Urinary bladder (tissue), 3 donors: ENCODE measurements at regions not wholly inside any gene's neighbourhood (a gene's known extent, or its start where the extent isn't known, plus 50 kb on each side); places are given as distances from the start of the nearest gene placed in this dataset.

Experiments used
- DNase-seq: peaks from one replicate; pipeline ENCODE4 v3.0.0-alpha.2; 2015; ENCODE audit errors: extremely low spot score
- H3K27ac ChIP-seq: one replicate; pipeline ENCODE4 v1.5.1; 2013; ENCODE audit warnings: low read depth, mild to moderate bottlenecking, moderate library complexity
- H3K36me3 ChIP-seq: one replicate; pipeline ENCODE4 v1.6.1; 2013; ENCODE audit warnings: mild to moderate bottlenecking, moderate library complexity; ENCODE audit not compliant: insufficient read depth
- H3K4me1 ChIP-seq: one replicate; pipeline ENCODE4 v1.6.1; 2013; ENCODE audit warnings: mild to moderate bottlenecking, moderate library complexity; ENCODE audit not compliant: insufficient read depth
- H3K4me3 ChIP-seq: one replicate; pipeline ENCODE4 v1.5.1; 2013; ENCODE audit warnings: low read depth, low read length
- WGBS: extraction: QIAGEN DNeasy Blood & Tissue Kit; methylation state at CpG from one replicate; pipeline ENCODE4 v1.1.7; 2013; 5-methylcytosine and 5-hydroxymethylcytosine counted together
- donor health status: healthy with polysubstance abuse.
- donor health status: healthy.

GRCh38 chr17:45689451-45689850 is 94.7 kb upstream of the CRHR1 start:
- no peaks in the 10 kb centered on the region for H3K36me3 ChIP-seq
- H3K27ac ChIP-seq = no peak overlapping the region
- no peak for DNase-seq
- WGBS = 84% methylated on average over 6 of the region's 6 CpGs
- no peak overlapping the region for H3K4me3 ChIP-seq
- no peaks in the 10 kb centered on the region for H3K4me1 ChIP-seq

- H3K27ac ChIP-seq = no peak overlapping the region
- no peak overlapping the region for H3K4me3 ChIP-seq
- no peak for DNase-seq
- H3K4me1 ChIP-seq = no peaks in the 10 kb centered on the region
- H3K36me3 ChIP-seq = no peaks in the 10 kb centered on the region
- 61% methylated on average over 13 of the region's 13 CpGs for WGBS
Measured at GRCh38 chr17:45690625-45691275, 93.4 kb upstream of the CRHR1 start.

GRCh38 chr17:45692661-45693060 is 91.5 kb upstream of the CRHR1 start:
- H3K4me3 ChIP-seq = no peak overlapping the region
- H3K4me1 ChIP-seq = no peaks in the 10 kb centered on the region
- DNase-seq = no peak
- H3K27ac ChIP-seq = no peak overlapping the region
- H3K36me3 ChIP-seq = no peaks in the 10 kb centered on the region
- WGBS = 59% methylated on average over 4 of the region's 4 CpGs

- no peak for DNase-seq
- no peak overlapping the region for H3K4me3 ChIP-seq
- no peaks in the 10 kb centered on the region for H3K4me1 ChIP-seq
- no peaks in the 10 kb centered on the region for H3K36me3 ChIP-seq
- H3K27ac ChIP-seq = no peak overlapping the region
Measured at GRCh38 chr17:45693792-45694191, 90.3 kb upstream of the CRHR1 start.

- no peaks in the 10 kb centered on the region for H3K36me3 ChIP-seq
- no peak overlapping the region for H3K4me3 ChIP-seq
- H3K27ac ChIP-seq = no peak overlapping the region
- no peak for DNase-seq
- H3K4me1 ChIP-seq = no peaks in the 10 kb centered on the region
Measured at GRCh38 chr17:45696442-45696841, 87.7 kb upstream of the CRHR1 start.

GRCh38 chr17:45697076-45697475 is 87.0 kb upstream of the CRHR1 start:
- no peaks in the 10 kb centered on the region for H3K4me1 ChIP-seq
- H3K4me3 ChIP-seq = no peak overlapping the region
- no peak for DNase-seq
- no peak overlapping the region for H3K27ac ChIP-seq
- 6% methylated on average over 1 of the region's 1 CpG for WGBS
- no peaks in the 10 kb centered on the region for H3K36me3 ChIP-seq

- WGBS = 52% methylated on average over 7 of the region's 7 CpGs
Measured at GRCh38 chr17:45700171-45701090, 83.7 kb upstream of the CRHR1 start.

GRCh38 chr17:45702666-45703266 is 81.4 kb upstream of the CRHR1 start:
- Histone ChIP-seq H3K4me1 (no peaks in the 10 kb centered on the region), H3K27ac (no peak overlapping the region), H3K36me3 (no peaks in the 10 kb centered on the region), H3K4me3 (no peak overlapping the region)
- DNase-seq = no peak
- WGBS = 24% methylated on average over 1 of the region's 1 CpG

More at GRCh38 chr17:45700171-45701090, 83.7 kb upstream of the CRHR1 start:
- no peaks in the 10 kb centered on the region for H3K4me1 ChIP-seq
- no peak overlapping the region for H3K4me3 ChIP-seq
- no peaks in the 10 kb centered on the region for H3K36me3 ChIP-seq
- DNase-seq = no peak
- no peak overlapping the region for H3K27ac ChIP-seq

GRCh38 chr17:45703348-45703747 is 80.8 kb upstream of the CRHR1 start:
- no peak overlapping the region for H3K4me3 ChIP-seq
- H3K27ac ChIP-seq = no peak overlapping the region
- no peaks in the 10 kb centered on the region for H3K36me3 ChIP-seq
- WGBS = 47% methylated on average over 5 of the region's 5 CpGs
- no peak for DNase-seq
- no peaks in the 10 kb centered on the region for H3K4me1 ChIP-seq

GRCh38 chr17:45703806-45704205 is 80.3 kb upstream of the CRHR1 start:
- no peak for DNase-seq
- Histone ChIP-seq H3K4me1 (no peaks in the 10 kb centered on the region), H3K36me3 (no peaks in the 10 kb centered on the region), H3K27ac (no peak overlapping the region), H3K4me3 (no peak overlapping the region)
- WGBS = 89% methylated on average over 1 of the region's 1 CpG

GRCh38 chr17:45704251-45704650 is 79.9 kb upstream of the CRHR1 start:
- H3K4me1 ChIP-seq = no peaks in the 10 kb centered on the region
- DNase-seq = no peak
- no peaks in the 10 kb centered on the region for H3K36me3 ChIP-seq
- no peak overlapping the region for H3K4me3 ChIP-seq
- no peak overlapping the region for H3K27ac ChIP-seq
- 47% methylated on average over 2 of the region's 2 CpGs for WGBS

- H3K27ac ChIP-seq = no peak overlapping the region
- no peak for DNase-seq
- WGBS = 54% methylated on average over 5 of the region's 5 CpGs
- H3K36me3 ChIP-seq = no peaks in the 10 kb centered on the region
- no peaks in the 10 kb centered on the region for H3K4me1 ChIP-seq
- H3K4me3 ChIP-seq = no peak overlapping the region
Measured at GRCh38 chr17:45705123-45706009, 78.8 kb upstream of the CRHR1 start.

- H3K4me3 ChIP-seq = no peak overlapping the region
- 76% methylated on average over 3 of the region's 3 CpGs for WGBS
- no peaks in the 10 kb centered on the region for H3K4me1 ChIP-seq
- no peak overlapping the region for H3K27ac ChIP-seq
- DNase-seq = no peak
- no peaks in the 10 kb centered on the region for H3K36me3 ChIP-seq
Measured at GRCh38 chr17:45706033-45706432, 78.1 kb upstream of the CRHR1 start.
